Activated naive CD4-positive, alpha-beta T cell treated with anti-CD3 and anti-CD28 coated beads, Interleukin-2, amount 50 U/mL, for 16 hours (primary cell): ENCODE measurements at regions not wholly inside any gene's neighbourhood (a gene's known extent, or its start where the extent isn't known, plus 50 kb on each side); places are given as distances from the start of the nearest gene placed in this dataset.

ENCODE experiments used
- DNase-seq: peaks from one replicate; pipeline ENCODE4 v3.0.0-alpha.2; 2020

DNA sequence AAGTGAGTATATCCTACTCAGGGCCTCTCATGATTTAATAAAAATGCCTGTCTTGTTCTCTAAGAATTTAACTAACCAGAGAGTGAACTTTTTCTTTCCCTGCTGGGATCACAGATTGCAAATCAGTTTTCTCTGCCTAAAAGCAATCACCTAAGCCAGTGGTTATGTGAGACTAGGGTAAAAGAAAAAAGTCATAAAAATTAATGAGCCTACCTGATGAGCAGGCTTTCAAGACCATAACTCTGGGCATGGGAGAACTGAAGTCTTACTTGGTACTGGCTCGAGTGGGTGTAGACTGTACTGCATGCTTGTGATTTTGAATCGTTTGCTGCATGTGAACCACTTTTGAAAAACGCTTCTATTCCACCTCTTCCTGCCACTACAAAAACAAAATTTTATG is 1677.0 kb upstream of the LRRTM1 start:
- DNase-seq, result no peak

DNA sequence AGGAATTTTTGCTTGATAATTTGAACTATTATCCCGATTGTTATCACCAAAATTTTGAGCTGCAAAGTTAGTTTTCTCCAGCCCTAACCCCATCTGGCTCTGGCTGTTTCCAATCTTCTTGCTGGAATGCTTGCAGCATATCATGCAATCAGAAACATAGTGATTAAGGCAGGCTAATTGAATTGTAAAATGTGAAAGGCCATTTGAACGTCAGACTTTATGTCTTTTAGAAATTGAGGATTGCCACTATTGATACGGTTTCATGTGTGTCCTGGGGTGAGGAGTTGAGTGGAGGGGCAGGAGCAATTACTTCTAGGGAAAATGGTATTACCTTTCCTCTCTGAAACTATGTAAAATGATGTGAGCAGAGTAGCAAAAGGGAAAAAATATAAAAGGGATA is 1674.5 kb upstream of the LRRTM1 start:
- no peak for DNase-seq

DNA sequence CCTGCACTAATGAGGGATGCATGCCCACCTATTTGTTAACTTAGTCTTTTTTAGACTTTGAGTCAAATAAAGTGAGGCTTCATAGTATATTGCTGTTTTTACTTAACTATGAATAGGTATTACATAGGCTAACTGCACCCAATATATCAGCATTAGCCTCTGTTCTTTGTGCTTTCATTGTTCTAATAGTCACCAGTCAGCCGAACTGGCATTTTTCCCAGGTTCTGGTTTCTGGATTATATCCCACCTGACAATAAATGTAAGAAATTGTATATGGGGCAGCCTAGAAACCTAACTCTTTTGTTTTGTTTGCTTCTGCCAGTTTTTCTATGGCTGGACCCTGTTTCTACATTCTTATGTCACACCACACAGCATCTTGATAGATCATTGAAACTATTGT is 1672.4 kb upstream of the LRRTM1 start:
- DNase-seq, result no peak

DNA sequence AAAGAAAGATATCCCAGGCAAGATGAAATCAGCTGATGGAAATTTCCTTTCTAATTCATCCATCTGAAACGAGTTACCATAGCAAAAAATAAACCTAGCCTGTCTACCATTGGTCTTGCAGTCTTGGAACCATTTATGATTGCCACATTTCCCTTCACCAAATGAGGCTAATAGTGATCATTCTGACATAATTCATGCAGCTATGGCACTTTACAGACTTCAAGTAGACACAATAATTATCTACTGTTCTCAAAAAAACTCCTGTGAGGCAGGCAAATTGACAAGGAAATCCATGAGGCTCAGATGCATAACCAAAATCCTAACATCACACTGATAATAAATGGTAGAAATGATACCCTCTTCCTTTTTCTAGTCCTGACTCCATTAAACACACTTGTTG is 1669.7 kb upstream of the LRRTM1 start:
- no peak for DNase-seq

DNA sequence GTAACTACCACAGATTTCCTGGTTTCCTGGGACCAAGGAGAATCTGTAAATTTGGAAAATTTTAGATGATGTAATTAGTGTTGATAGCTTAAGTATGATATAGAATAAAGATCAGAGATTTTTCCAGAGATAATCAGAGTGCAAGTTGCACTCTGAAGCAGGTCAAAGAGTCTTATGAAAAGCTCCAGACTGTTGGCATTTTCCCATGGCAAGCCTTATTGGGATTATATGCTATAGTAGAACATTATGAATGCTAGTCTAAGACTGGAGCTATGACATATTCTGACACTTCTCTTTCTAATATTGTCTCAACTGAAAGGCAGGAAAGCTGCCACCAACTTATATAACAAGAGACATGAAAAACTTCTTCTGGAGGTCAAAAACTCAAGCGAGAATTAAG is 1638.3 kb upstream of the LRRTM1 start:
- no peak for DNase-seq

DNA sequence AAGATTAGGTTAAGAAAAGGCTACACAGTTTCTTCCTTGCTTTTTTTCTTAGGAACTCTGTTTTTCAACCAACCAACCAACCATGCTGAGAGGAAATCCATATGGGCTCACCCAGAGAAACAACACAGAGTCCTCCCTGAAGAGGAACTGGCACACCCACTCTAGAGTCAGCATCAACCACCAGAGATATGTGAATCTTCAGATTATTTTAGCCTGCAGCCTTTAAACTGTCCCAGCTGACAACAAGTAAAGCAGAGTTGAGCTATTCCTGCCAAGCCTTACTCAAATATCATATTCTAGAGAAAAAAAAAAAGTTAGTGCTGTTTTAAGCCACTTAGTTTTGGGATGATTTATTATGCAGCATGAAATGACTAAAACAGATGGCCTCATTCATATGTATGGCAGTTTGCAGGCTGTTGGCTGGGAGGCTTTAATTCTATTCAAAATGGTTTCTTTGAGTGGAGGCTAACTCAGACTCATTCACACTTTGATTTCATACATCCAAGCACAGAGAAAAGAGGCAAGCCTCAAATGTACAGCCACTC is 1637.7 kb upstream of the LRRTM1 start:
- DNase-seq, result no peak

DNA sequence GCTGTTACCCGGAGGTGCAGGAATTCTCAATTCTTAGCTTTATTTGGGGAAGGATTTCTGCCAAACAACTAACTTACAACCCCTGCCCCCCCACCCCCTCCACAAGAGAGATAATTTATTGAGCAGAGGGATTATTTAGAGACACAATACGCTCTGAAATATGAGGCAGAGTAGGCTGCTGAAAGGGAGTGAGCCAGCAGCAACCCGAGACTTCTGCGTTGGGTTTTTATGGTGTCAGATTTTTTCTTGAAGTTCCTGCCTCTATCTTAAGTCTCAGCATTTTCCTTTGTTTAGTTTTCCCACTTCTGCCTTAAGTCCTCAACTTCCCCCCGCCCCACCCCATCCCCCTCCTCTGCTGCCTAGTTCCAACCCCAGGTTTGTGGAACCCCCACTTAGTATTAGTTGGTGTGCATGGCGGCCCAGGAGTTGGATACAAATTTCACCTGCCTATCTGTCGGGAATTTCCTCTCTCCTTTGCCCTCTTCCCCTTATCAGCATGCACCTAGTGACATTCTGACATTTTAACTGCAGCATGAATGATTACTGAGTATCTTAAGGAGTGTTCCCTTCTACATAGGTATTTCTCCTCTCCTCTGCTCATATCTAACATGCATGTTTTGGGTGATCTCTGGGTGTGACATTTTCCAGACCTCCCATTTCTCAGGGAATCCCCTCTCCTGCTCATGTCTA is 1635.9 kb upstream of the LRRTM1 start:
- no peak for DNase-seq

DNA sequence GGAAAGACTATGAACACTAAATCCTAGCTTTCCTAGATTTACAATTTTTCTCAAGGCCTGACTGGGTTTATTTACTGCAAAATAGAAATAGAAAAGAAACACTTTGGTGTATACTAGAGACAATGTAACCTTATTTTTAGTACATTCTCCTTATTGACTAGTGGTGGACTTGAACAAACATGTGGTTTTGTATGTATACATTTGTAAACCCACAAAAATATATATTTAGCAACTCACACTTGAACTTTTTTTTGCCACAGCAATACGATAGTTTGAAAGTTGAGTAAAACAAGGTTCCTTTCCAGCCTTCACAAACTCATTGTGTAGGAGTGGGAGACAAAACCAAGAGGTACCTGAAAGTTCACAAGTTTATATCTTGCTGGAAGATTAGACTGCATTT is 1633.4 kb upstream of the LRRTM1 start:
- DNase-seq, result no peak

DNA sequence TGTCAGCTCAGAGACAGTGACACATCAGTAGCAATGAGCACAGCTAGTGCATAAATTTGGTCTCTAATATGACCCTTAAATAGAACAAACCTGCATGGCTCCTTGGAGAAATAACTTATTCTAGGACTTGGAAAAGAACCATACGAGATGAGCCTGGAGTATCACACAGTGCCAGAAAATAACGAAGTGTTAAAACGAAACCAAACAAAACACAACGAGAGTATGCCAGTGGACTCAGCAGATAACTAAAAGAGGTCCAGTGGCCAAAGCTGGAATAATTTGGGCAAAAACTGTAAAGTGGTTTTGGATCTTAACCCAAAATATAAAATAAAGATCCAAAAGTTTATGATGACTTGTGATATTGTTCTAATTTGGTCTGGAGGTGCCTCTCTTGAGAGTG is 1599.0 kb upstream of the LRRTM1 start:
- DNase-seq, result no peak

DNA sequence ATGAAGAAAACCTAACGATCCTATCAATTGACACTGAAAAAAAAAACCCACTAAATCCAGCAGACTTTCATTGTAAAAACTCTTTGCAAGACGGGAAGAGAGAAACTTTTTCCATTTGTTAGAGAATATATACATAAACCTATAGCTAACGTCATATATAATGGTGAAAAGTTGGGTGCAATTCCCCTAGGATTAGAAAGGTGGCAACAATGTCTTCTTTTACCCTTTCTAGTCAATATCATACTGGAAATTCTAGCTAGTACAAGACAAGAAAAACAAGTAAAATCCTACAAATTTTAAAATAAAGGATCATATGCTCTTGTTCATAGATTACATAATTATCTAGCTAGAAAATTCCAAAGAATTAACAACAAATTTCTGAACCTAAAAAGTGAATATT is 1596.5 kb upstream of the LRRTM1 start:
- no peak for DNase-seq

DNA sequence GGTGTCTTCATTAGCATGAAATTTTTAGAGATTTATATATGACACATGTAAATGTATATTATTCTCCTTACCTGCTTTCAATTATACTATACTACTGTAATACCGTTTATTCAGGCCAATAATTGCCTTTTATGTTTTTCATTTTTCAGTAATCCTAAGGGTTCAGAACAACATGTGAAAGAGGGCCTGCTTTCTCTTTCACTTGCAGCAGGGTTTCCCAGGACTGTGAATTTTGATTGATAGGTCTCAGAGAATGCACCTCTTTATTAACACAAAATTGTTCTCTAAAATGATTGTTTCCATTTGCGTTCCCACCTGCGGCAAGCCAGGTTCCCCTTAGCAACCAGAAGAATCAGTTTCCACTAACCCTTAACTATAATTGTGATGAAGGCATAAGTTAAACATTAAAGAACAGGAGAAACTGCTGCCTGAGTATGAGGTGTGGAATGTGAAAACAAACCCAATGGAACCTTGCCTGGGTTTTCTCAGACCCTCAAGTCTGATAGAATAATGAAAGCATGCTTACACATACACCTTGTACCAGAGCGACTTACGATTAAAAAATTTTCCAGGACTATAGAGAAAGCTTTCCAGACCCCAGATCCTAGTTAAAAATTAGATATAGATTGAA is 1591.2 kb upstream of the LRRTM1 start:
- DNase-seq, result no peak

DNA sequence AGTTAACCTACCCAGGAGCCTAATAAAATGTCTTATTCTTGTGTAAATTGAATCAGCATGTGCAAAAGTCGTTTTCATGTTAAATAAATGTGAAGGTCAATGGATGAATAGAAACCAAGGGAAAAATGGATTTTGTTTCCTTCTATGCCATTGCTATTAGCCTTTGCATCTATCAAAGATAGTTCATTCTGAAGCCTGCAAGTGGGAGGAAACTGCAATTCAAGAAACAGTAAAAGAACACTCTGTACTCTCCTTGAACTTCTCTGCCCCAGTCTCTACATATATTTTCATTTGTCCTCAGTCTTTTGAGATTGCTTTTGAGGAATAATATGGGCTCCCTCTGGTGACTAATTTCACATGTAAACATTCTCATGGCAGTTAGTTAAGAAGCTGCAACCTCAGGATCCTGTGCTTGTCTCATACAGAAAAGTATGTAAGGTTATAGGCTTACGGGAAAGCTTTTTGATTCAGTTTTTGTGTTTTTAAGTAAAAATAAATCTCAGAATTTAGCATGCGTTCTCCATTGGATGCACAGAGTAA is 1590.0 kb upstream of the LRRTM1 start:
- no peak for DNase-seq

DNA sequence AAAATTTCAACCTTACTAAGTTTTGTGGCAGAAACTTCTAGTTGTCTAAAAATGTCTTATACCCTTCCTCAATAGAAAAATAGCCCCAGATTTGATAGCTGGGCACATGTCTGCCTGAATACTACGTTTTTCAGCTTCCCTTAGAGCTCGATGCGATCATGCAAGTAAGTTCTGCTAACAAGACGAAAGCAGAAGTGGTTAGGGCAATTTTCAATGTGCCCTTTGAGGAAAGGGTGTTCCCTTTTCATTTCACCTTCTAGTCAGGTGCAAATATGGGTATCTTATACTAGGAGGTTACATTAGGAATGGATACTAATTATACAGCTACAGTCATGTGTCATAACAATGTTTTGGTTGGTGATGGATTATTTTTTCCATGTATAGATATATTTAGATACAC is 1572.1 kb upstream of the LRRTM1 start:
- no peak for DNase-seq

DNA sequence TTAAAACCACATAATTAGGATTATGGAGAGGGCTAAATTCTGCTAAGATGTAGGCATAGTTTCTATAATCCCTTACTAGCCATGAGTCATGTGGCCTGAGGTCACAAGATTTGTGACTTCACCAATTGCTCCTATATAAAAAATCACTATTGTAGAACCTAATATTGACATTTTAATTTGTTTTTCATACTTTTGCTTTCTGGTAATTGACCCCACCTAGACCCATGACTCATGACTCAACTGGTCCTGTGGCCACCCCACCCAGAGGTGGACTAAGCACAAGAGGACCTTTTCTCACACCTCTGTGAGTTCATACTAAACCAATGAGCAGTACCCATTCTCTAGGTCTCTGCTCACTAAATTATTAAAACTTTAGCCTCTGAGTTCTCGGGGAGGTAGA is 1567.5 kb upstream of the LRRTM1 start:
- DNase-seq, result no peak

DNA sequence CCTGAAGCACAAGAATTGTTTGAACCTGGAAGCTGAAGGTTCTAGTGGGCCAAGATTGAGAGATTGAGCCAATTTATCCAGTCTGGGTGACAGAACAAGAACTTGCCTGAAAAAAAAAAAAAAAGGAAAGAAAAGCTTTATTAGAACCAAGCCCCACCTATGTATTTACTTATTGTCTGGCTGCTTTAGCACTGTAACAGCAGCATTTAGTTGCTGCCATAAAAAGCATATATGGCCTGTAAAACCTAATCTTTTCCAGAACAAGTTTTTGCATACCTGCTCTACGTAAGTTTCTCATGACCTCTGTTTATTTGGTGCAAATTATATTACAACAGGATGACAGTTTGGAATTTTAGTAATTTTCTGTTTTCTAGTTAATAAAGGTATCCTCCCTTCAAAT is 1565.6 kb upstream of the LRRTM1 start:
- DNase-seq, result no peak

DNA sequence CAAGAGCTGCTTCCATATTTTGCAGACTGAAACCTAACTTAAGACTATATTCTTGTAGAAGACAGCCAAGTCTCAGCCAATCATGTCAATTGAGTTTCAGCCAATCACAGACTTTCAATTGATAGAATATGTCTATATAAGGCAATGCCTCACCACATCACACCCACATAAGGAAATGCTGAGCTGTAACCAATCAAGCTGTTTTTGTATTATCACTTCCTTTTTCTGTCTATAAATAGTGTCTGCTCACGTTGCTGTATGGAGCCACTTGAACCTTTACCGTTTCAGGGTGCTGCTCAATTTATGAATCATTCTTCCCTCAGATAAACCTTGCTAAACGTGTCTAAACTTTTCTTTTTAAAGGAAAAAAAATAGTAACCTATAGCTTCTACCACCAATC is 1554.4 kb upstream of the LRRTM1 start:
- DNase-seq, result no peak

DNA sequence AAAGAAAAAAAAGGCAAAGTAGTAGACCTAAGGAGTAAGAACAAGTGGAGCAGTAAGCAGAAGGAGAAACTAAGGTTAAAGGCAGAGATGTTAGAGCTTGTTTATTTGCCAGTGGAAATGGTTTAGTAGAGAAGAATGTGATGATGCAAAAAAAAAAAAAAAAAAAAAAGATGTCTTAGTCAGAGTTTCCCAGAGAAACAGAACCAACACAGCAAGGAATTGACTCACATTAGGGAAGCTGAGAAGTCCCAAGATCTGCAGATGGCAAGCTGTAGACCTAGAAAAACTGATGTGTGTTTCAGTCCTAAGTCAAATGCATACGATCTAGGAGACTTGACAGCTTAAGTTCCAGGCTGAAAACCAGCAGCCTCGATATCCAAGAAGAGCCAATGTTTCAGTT is 1548.8 kb upstream of the LRRTM1 start:
- DNase-seq, result no peak

DNA sequence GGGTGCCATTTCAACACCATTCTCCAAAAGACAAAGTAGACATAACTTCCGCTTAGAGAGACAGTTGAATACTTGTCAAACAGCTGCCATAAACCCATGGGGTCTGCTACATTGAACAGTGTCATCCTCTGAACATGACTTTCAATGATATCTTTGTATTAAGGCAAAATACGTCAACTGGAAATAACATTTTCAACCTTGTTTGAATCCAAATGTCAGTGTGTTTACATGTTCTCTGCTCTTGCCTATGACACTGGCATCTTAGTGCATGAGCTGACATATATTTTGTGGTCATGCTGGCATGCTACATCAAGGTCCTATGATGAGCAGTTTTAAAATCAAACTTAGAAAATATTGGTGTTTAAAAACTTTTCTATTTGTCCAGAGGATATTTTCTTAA is 1548.1 kb upstream of the LRRTM1 start:
- DNase-seq, result no peak

DNA sequence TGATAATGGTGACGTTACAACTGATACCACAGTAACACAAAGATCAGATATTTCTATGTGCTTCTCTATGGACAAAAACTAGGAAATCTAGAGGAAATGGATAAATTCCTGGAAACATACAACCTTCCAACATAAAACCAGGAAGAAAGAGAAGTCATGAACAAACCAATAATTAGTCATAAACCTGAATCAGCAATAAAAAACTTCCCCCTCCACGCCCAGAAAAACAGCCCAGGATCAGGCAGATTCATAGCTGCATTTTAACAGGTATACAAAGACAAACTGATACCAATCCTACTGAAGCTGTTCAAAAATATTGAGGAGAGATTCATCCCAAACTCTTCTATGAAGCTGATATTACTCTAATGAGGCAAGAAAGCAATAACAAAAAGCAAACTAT is 1535.2 kb upstream of the LRRTM1 start:
- DNase-seq, result no peak

DNA sequence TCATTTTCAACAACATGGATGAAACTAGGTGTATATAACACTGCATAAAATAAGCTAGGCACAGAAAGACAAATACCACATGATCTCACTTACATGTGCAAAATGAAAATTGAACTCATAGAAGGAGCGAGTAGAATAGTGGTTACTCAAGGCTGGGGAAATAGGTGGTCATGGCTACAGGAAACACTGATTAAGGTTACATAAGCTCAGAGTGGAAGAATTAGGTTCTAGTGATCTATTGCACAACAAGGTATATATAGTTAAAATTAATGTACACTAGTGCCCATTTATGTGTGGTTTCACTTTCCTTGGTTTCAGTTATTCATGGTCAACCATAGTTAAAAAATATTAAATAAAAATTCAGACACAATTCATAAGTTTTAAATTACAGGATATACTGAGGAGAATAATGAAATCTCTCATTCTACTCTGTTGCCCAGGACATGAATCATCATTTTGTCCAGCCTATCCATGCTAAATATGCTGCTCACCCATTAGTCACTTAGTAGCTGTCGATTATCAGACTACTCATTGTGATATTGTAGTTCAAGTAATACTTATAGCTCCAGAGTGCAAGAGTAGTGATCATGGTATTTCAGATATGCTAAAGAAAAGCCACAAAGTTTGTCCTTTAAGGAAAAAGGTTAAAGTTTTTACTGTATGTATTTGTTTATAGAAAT is 1530.9 kb upstream of the LRRTM1 start:
- DNase-seq, result no peak

DNA sequence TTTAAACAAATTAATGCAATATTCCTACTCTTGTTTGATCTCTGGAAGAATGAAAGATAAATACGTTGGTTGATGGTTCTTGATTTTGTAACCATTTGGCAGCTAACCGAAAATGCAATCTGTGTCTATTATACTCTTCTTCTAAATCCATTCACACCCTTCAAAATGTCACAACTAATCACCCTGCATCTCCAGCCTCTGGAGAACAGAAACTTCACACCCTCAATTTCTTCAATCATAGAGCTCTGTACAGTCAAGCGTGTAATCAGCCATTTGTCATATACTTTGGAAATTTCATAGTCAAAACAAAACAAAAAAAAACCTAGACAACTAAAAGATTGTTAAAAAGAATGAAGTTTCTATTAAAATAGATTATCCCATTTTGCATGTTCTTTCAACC is 1482.3 kb upstream of the LRRTM1 start:
- no peak for DNase-seq

DNA sequence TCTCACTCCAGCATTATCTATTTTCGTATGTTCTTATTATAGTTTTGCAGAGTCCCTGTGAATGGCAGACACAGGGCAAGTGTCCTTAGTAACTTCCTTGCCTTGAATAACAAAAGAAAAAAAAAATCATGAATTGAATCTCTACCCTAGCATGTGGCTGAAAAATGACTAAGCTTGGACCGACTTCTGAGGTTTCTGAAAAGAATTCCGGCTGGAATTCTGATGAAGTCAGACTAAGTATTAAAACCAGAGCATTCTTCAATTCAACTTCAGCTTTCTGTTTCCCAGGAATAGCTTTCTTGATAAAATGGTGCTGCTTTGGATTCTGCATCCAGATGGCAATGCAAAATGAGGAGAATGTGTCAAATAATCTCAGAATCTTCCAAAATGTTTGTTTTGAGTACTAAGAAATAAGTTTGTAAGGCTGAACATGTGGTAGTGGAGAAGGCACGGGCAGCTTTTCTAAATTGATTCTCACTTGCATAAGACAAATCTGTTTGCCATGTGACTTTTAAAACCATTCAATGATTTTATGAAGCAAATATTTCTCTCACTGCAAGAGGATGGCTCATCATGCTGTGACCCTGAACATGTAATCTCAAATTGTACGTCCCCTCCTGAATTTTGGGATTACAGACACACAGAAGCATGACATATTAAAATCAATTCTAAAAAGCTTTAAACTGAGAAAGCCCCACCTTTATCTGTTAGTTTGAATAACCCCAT is 1462.8 kb upstream of the LRRTM1 start:
- DNase-seq, result no peak

DNA sequence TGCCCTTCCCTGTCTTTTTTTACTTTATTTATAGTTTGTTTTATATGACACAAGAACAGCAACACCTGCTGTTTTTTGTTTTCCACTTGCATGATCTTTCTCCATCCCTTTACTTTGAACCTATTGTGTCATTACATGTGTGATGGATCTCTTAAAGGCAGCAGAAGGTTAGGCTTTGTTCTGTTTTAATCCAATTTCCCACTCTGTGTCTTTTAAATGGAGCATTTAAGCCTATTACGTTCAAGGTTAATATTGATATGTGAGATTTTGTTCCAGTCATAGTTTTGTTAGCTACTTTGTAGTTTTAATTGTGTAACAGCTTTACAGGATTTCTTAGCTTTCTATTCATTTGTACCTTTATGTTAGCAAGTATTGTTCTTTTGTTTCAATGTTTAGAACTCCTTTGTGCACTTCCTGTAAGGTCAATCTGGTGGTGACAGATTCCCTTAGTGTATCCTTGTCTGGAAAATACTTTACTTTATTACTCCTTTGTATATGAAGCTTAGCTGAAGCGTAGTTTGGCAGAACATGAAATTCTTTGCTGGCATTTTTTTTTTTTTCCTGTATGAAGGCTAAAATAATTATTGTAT is 1443.0 kb upstream of the LRRTM1 start:
- DNase-seq, result no peak
